ENCODE measurements at regions not wholly inside any gene's neighbourhood (a gene's known extent, or its start where the extent isn't known, plus 50 kb on each side); places are given as distances from the start of the nearest gene placed in this dataset.

GRCh38 chr1:87250336-87250735 is 78.3 kb upstream of the LMO4 start:
- TF ChIP-seq CTCF (conservative IDR thresholded peaks at IDR 0.05; ENCODE audit: low read depth, low read length), result no peak
- no peak for TF ChIP-seq EZH2 (IDR thresholded peaks at IDR 0.05; ENCODE audit: borderline replicate concordance, low read depth, low read length, poor library complexity, severe bottlenecking)
